ENCODE measurements at regions not wholly inside any gene's neighbourhood (a gene's known extent, or its start where the extent isn't known, plus 50 kb on each side); places are given as distances from the start of the nearest gene placed in this dataset.

- TF ChIP-seq SUZ12 (IDR thresholded peaks at IDR 0.05) (no peak), SP1 (IDR thresholded peaks at IDR 0.05) (no peak), FOXM1 (IDR thresholded peaks at IDR 0.05; ENCODE audit: borderline replicate concordance) (no peak), L3MBTL2 (conservative IDR thresholded peaks at IDR 0.05) (no peak)
Observed at GRCh38 chr21:27495836-27496235, 528.9 kb upstream of the ADAMTS5 start.

All from HEK293T (cell line).